OCI-LY7 (cell line): ENCODE measurements at regions not wholly inside any gene's neighbourhood (a gene's known extent, or its start where the extent isn't known, plus 50 kb on each side); places are given as distances from the start of the nearest gene placed in this dataset.

Experiments used
- BruUV-seq: library from RNA; stranded (reverse); fragments of 400-500 nt; replicated peaks from 2 replicates; lab custom pipeline; 2021; lab: Mats Ljungman, UMichigan
- CTCF ChIA-PET: fragments of 300-600 bp; sonication (Branson Sonifier 250); formaldehyde crosslinking; loops from one replicate; lab custom pipeline; 2022; ENCODE audit warnings: antibody characterized with exemption; ENCODE audit not compliant: unreplicated experiment; lab: Charles Lee
- POLR2A ChIA-PET: fragments of 300-600 bp; sonication (Branson Sonifier 250); formaldehyde crosslinking; loops from one replicate; lab custom pipeline; 2022; ENCODE audit warnings: antibody characterized with exemption; lab: Charles Lee
- DNase-seq: peaks from one replicate; pipeline ENCODE4 v3.0.0-alpha.2; 2015; ENCODE audit warnings: low spot score
- H2AFZ ChIP-seq: fragments of 200-600 bp; sonication (generic), shearing (Covaris generic); 2 replicates; pipeline ENCODE4 v1.6.1; 2014; ENCODE audit warnings: mild to moderate bottlenecking, antibody characterized with exemption, low read length, moderate library complexity
- H3K27ac ChIP-seq: fragments of 200-600 bp; sonication (generic); 2 replicates; pipeline ENCODE4 v1.5.1; 2014; ENCODE audit warnings: mixed run types, low read depth, mild to moderate bottlenecking, moderate library complexity, low read length, inconsistent platforms; ENCODE audit not compliant: poor library complexity, severe bottlenecking
- H3K36me3 ChIP-seq: fragments of 200-600 bp; sonication (generic); 2 replicates; pipeline ENCODE4 v1.6.1; 2014; ENCODE audit warnings: mild to moderate bottlenecking, antibody characterized with exemption, low read length, moderate library complexity, mixed read lengths; ENCODE audit not compliant: insufficient read depth
- H3K4me1 ChIP-seq: fragments of 200-600 bp; sonication (generic); 2 replicates; pipeline ENCODE4 v1.5.1; 2014; ENCODE audit warnings: mild to moderate bottlenecking, low read length; ENCODE audit not compliant: insufficient read depth, poor library complexity, severe bottlenecking
- H3K4me2 ChIP-seq: fragments of 200-600 bp; sonication (generic); 2 replicates; pipeline ENCODE4 v1.6.1; 2014; ENCODE audit warnings: mild to moderate bottlenecking, low read length
- H3K4me3 ChIP-seq: fragments of 200-600 bp; sonication (generic); 2 replicates; pipeline ENCODE4 v1.5.1; 2014; ENCODE audit warnings: mild to moderate bottlenecking, low read depth, low read length; ENCODE audit not compliant: poor library complexity, severe bottlenecking
- H3K79me2 ChIP-seq: fragments of 200-600 bp; sonication (generic); 2 replicates; pipeline ENCODE4 v1.6.1; 2016; ENCODE audit warnings: low read depth, mild to moderate bottlenecking, low read length, moderate library complexity, mixed read lengths; ENCODE audit not compliant: insufficient read depth
- H3K9me2 ChIP-seq: fragments of 200-600 bp; sonication (generic); 2 replicates; pipeline ENCODE4 v1.6.1; 2016; ENCODE audit warnings: mild to moderate bottlenecking, low read length, mixed read lengths; ENCODE audit not compliant: insufficient read depth
- H3K9me3 ChIP-seq: fragments of 200-600 bp; sonication (generic); 2 replicates; pipeline ENCODE4 v1.6.1; 2014; ENCODE audit warnings: mild to moderate bottlenecking, mixed run types, low read length, mixed read lengths
- H4K20me1 ChIP-seq: fragments of 200-600 bp; sonication (generic); 2 replicates; pipeline ENCODE4 v1.6.1; 2014; ENCODE audit warnings: mild to moderate bottlenecking, antibody characterized with exemption, low read length, moderate library complexity, mixed read lengths; ENCODE audit not compliant: insufficient read depth
- EZH2phosphoT487 ChIP-seq: fragments of 200-600 bp; sonication (generic); IDR thresholded peaks from 2 replicates; pipeline ENCODE4 v1.6.1; 2018; ENCODE audit warnings: low read depth, borderline replicate concordance, mild to moderate bottlenecking, mixed run types, antibody characterized with exemption, low read length, moderate library complexity, mixed read lengths
- intact Hi-C: fragments of 100-400 bp; cut with micrococcal nuclease; formaldehyde crosslinking; loops from one replicate; pipeline ENCODE4 v1.10.0; 2022; ENCODE audit not compliant: unreplicated experiment
- TF ChIP-seq, protein P1 (sequence below): fragments of 200-600 bp; sonication (generic); conservative IDR thresholded peaks from 2 replicates; pipeline ENCODE4 v1.5.1; 2014; ENCODE audit warnings: mild to moderate bottlenecking, antibody characterized with exemption, low read length, moderate library complexity, mixed read lengths

- TF ChIP-seq EZH2phosphoT487 = no peak
- TF ChIP-seq, protein P1, sequence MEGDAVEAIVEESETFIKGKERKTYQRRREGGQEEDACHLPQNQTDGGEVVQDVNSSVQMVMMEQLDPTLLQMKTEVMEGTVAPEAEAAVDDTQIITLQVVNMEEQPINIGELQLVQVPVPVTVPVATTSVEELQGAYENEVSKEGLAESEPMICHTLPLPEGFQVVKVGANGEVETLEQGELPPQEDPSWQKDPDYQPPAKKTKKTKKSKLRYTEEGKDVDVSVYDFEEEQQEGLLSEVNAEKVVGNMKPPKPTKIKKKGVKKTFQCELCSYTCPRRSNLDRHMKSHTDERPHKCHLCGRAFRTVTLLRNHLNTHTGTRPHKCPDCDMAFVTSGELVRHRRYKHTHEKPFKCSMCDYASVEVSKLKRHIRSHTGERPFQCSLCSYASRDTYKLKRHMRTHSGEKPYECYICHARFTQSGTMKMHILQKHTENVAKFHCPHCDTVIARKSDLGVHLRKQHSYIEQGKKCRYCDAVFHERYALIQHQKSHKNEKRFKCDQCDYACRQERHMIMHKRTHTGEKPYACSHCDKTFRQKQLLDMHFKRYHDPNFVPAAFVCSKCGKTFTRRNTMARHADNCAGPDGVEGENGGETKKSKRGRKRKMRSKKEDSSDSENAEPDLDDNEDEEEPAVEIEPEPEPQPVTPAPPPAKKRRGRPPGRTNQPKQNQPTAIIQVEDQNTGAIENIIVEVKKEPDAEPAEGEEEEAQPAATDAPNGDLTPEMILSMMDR = no peak
- DNase-seq = no peak
- ChIA-PET CTCF (no interaction called here), POLR2A (no interaction called here)
- Histone ChIP-seq H3K9me3 (no peaks in the 10 kb centered on the region), H4K20me1 (no peaks in the 10 kb centered on the region), H3K4me1 (no peaks in the 10 kb centered on the region), H3K4me3 (no peak overlapping the region), H3K9me2 (no peaks in the 10 kb centered on the region), H3K27ac (no peak overlapping the region), H2AFZ (no peak overlapping the region), H3K36me3 (no peaks in the 10 kb centered on the region), H3K79me2 (no peaks in the 10 kb centered on the region), H3K4me2 (no peak overlapping the region)
- BruUV-seq = no TSS peak
- intact Hi-C loops = no loop called here
These were observed 460.0 kb downstream of the FUT8 start for GRCh38 chr14:65872536-65872935.

DNA sequence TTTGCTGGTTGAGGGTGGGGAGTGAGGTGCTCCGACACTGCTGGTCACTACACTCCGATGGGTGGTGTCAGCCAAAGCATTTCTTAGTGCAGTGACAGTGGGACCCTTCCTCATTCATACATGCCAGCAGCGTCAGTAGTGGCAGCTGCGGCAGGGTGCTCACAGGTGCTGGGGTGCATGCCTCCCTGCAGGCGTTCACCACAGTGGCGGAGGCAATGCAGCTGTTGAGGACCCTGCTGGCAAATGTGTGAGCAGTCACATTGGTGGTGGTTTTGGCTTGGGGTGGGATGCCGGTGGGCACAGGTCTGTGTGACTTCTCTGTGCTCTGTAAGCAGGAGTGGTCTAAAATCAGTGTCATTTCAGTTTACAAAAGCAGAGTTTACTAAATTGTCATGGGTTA is 464.6 kb downstream of the FUT8 start:
- no TSS peak for BruUV-seq
- Histone ChIP-seq H3K4me1 (no peaks in the 10 kb centered on the region), H3K27ac (no peak overlapping the region), H3K36me3 (no peaks in the 10 kb centered on the region), H2AFZ (no peak overlapping the region), H3K4me3 (no peak overlapping the region), H3K4me2 (no peak overlapping the region), H3K9me2 (no peaks in the 10 kb centered on the region), H3K79me2 (no peaks in the 10 kb centered on the region), H3K9me3 (no peaks in the 10 kb centered on the region), H4K20me1 (no peaks in the 10 kb centered on the region)
- intact Hi-C loops = no loop called here
- DNase-seq = no peak
- CTCF ChIA-PET = no interaction called here
- POLR2A ChIA-PET = no interaction called here
- TF ChIP-seq EZH2phosphoT487 = no peak
- TF ChIP-seq, protein P1 = no peak

- ChIA-PET POLR2A (no interaction called here), CTCF (no interaction called here)
- no TSS peak for BruUV-seq
- intact Hi-C loops = no loop called here
- no peak for TF ChIP-seq EZH2phosphoT487
- TF ChIP-seq, protein P1 = no peak
- Histone ChIP-seq H3K79me2 (no peaks in the 10 kb centered on the region), H4K20me1 (no peaks in the 10 kb centered on the region), H3K9me2 (no peaks in the 10 kb centered on the region), H3K27ac (no peak overlapping the region), H3K4me2 (no peak overlapping the region), H3K9me3 (no peaks in the 10 kb centered on the region), H3K4me3 (no peak overlapping the region), H3K36me3 (no peaks in the 10 kb centered on the region), H2AFZ (no peak overlapping the region), H3K4me1 (no peaks in the 10 kb centered on the region)
- no peak for DNase-seq
These were observed 465.1 kb downstream of the FUT8 start for GRCh38 chr14:65877624-65878023.
